Neural cell (in vitro differentiated cells): ENCODE measurements at regions not wholly inside any gene's neighbourhood (a gene's known extent, or its start where the extent isn't known, plus 50 kb on each side); places are given as distances from the start of the nearest gene placed in this dataset.
A peak's percentile ranks its signal among the peaks of the same experiment; 100 is the strongest.

Source experiments
- H2AFZ ChIP-seq: fragments of 200-600, 300-800 bp; sonication (generic), shearing (Covaris generic); 2 replicates; pipeline ENCODE4 v1.6.0; 2014; ENCODE audit warnings: low read depth, mild to moderate bottlenecking, antibody characterized with exemption, low read length, moderate library complexity
- H3F3A ChIP-seq: fragments of 200-600 bp; shearing (Covaris generic); 2 replicates; pipeline ENCODE4 v1.6.1; 2016; ENCODE audit warnings: mild to moderate bottlenecking, moderate library complexity, mixed read lengths, antibody characterized with exemption, low read length; ENCODE audit not compliant: insufficient read depth, poor library complexity, severe bottlenecking
- H3K27ac ChIP-seq: fragments of 200-600, 300-800 bp; sonication (generic), shearing (Covaris generic); 2 replicates; pipeline ENCODE4 v1.5.1; 2014; ENCODE audit warnings: mild to moderate bottlenecking, low read length, moderate library complexity
- H3K27me3 ChIP-seq: fragments of 300-800, 200-600 bp; sonication (generic), shearing (Covaris generic); 2 replicates; pipeline ENCODE4 v1.6.0; 2014; ENCODE audit warnings: mild to moderate bottlenecking, low read depth, low read length, moderate library complexity; ENCODE audit not compliant: insufficient read depth
- H3K36me3 ChIP-seq: fragments of 300-800, 200-600 bp; sonication (generic), shearing (Covaris generic); 2 replicates; pipeline ENCODE4 v1.5.1; 2014; ENCODE audit warnings: mild to moderate bottlenecking, antibody characterized with exemption, low read length, moderate library complexity; ENCODE audit not compliant: insufficient read depth
- H3K4me2 ChIP-seq: fragments of 300-800, 200-600 bp; sonication (generic), shearing (Covaris generic); 2 replicates; pipeline ENCODE4 v1.6.0; 2014; ENCODE audit warnings: mild to moderate bottlenecking, low read length
- H3K4me3 ChIP-seq: fragments of 300-800, 200-600 bp; sonication (generic), shearing (Covaris generic); 2 replicates; pipeline ENCODE4 v1.5.1; 2014; ENCODE audit warnings: mild to moderate bottlenecking, low read length, moderate library complexity
- H3K79me2 ChIP-seq: fragments of 200-600 bp; shearing (Covaris generic); replicated peaks from 2 replicates; pipeline ENCODE4 v1.6.0; 2014; ENCODE audit warnings: mild to moderate bottlenecking, low read length, moderate library complexity; ENCODE audit not compliant: insufficient read depth
- H3K9ac ChIP-seq: fragments of 300-800, 200-600 bp; sonication (generic), shearing (Covaris generic); 2 replicates; pipeline ENCODE4 v1.6.1; 2016; ENCODE audit warnings: mild to moderate bottlenecking, low read length, mixed read lengths
- H3K9me2 ChIP-seq: fragments of 200-600 bp; shearing (Covaris generic); 2 replicates; pipeline ENCODE4 v1.6.1; 2016; ENCODE audit warnings: mild to moderate bottlenecking, low read length, mixed read lengths; ENCODE audit not compliant: insufficient read depth
- H3K9me3 ChIP-seq: fragments of 200-600, 300-800 bp; sonication (generic), shearing (Covaris generic); 2 replicates; pipeline ENCODE4 v1.6.1; 2016; ENCODE audit warnings: mild to moderate bottlenecking, mixed run types, low read length, moderate library complexity, mixed read lengths
- H4K20me1 ChIP-seq: fragments of 200-600 bp; shearing (Covaris generic); 2 replicates; pipeline ENCODE4 v1.6.1; 2016; ENCODE audit warnings: mild to moderate bottlenecking, mixed run types; ENCODE audit not compliant: insufficient read depth
- CTCF ChIP-seq: fragments of 450-650 bp; IDR thresholded peaks from 2 replicates; pipeline ENCODE4 v1.5.1; 2014; ENCODE audit warnings: antibody characterized with exemption, mild to moderate bottlenecking, moderate library complexity; ENCODE audit not compliant: poor library complexity, severe bottlenecking
- EP300 ChIP-seq: fragments of 450-650 bp; conservative IDR thresholded peaks from 2 replicates; pipeline ENCODE4 v1.6.1; 2014; ENCODE audit warnings: antibody characterized with exemption, mild to moderate bottlenecking, moderate library complexity; ENCODE audit not compliant: poor library complexity, severe bottlenecking
- EZH2 ChIP-seq: fragments of 200-600, 300-800 bp; shearing (Covaris generic), sonication (generic); IDR thresholded peaks from 2 replicates; pipeline ENCODE4 v1.6.1; 2014; ENCODE audit warnings: antibody characterized with exemption, low read length, borderline replicate concordance, mild to moderate bottlenecking; ENCODE audit not compliant: insufficient read depth, poor library complexity, severe bottlenecking
- MXI1 ChIP-seq: fragments of 450-650 bp; conservative IDR thresholded peaks from 2 replicates; pipeline ENCODE4 v1.6.1; 2014; ENCODE audit warnings: antibody characterized with exemption, mild to moderate bottlenecking; ENCODE audit not compliant: poor library complexity, severe bottlenecking
- POLR2AphosphoS5 ChIP-seq: IDR thresholded peaks from 2 replicates; pipeline ENCODE4 v1.6.1; 2012
- RAD21 ChIP-seq: fragments of 450-650 bp; conservative IDR thresholded peaks from 2 replicates; pipeline ENCODE4 v1.6.1; 2014; ENCODE audit warnings: antibody characterized with exemption, mild to moderate bottlenecking, moderate library complexity
- REST ChIP-seq: IDR thresholded peaks from 2 replicates; pipeline ENCODE4 v1.6.1; 2012; ENCODE audit warnings: borderline replicate concordance
- SMC3 ChIP-seq: fragments of 450-650 bp; conservative IDR thresholded peaks from 2 replicates; pipeline ENCODE4 v1.6.1; 2014; ENCODE audit warnings: antibody characterized with exemption, mild to moderate bottlenecking, moderate library complexity; ENCODE audit not compliant: poor library complexity
- TAF1 ChIP-seq: IDR thresholded peaks from 2 replicates; pipeline ENCODE4 v1.6.1; 2012; ENCODE audit warnings: low read depth

- Histone ChIP-seq H2AFZ (no peak overlapping the region), H3K27ac (no peak overlapping the region), H4K20me1 (no peaks in the 10 kb centered on the region), H3F3A (no peaks in the 10 kb centered on the region), H3K9me2 (no peaks in the 10 kb centered on the region), H3K79me2 (no peaks in the 10 kb centered on the region), H3K9me3 (no peaks in the 10 kb centered on the region), H3K27me3 (no peaks in the 10 kb centered on the region), H3K36me3 (no peaks in the 10 kb centered on the region), H3K4me2 (no peak overlapping the region), H3K4me3 (no peak overlapping the region), H3K9ac (no peak overlapping the region)
- TF ChIP-seq TAF1 = no peak
- peak; percentile 15 for TF ChIP-seq MXI1
- TF ChIP-seq EZH2 = no peak
- peak; percentile 36 for TF ChIP-seq POLR2AphosphoS5
- TF ChIP-seq CTCF = no peak
- TF ChIP-seq REST = no peak
- TF ChIP-seq SMC3 = no peak
- TF ChIP-seq RAD21 = no peak
- TF ChIP-seq EP300 = peak; percentile 58
Observed at GRCh38 chr4:176575141-176575730, 217.5 kb downstream of the VEGFC start.

- Histone ChIP-seq H3K9me3 (no peaks in the 10 kb centered on the region), H3K4me2 (no peak overlapping the region), H3F3A (no peaks in the 10 kb centered on the region), H3K9ac (no peak overlapping the region), H2AFZ (no peak overlapping the region), H3K27ac (no peak overlapping the region), H4K20me1 (no peaks in the 10 kb centered on the region), H3K9me2 (no peaks in the 10 kb centered on the region), H3K4me3 (no peak overlapping the region), H3K27me3 (no peaks in the 10 kb centered on the region), H3K79me2 (no peaks in the 10 kb centered on the region), H3K36me3 (no peaks in the 10 kb centered on the region)
- TF ChIP-seq MXI1 = no peak
- TF ChIP-seq SMC3 = no peak
- no peak for TF ChIP-seq REST
- TF ChIP-seq POLR2AphosphoS5 = no peak
- TF ChIP-seq EP300 = no peak
- no peak for TF ChIP-seq RAD21
- no peak for TF ChIP-seq EZH2
- no peak for TF ChIP-seq TAF1
- TF ChIP-seq CTCF = no peak
Observed at GRCh38 chr4:176579226-176579625, 213.5 kb downstream of the VEGFC start.
